ENCODE measurements at regions not wholly inside any gene's neighbourhood (a gene's known extent, or its start where the extent isn't known, plus 50 kb on each side); places are given as distances from the start of the nearest gene placed in this dataset.

- H3K4me3 Mint-ChIP-seq: no peak overlapping the region
- H3K4me1 Mint-ChIP-seq (ENCODE audit: low read depth): no peaks in the 10 kb centered on the region
- no peak overlapping the region for H3K27ac Mint-ChIP-seq
- no peak for DNase-seq
- intact Hi-C loops (cut with micrococcal nuclease): no loop called here
- peaks cover 3% of the 10 kb centered on the region for H3K27me3 Mint-ChIP-seq
- CTCF ChIA-PET: no interaction called here
- H3K9me3 Mint-ChIP-seq: peaks cover 4% of the 10 kb centered on the region
- no peaks in the 10 kb centered on the region for H3K36me3 Mint-ChIP-seq
- POLR2A ChIA-PET: no interaction called here
Measured at GRCh38 chr3:161444694-161445077, 51.9 kb upstream of the OTOL1 start.

- H3K27me3 Mint-ChIP-seq: peaks cover 3% of the 10 kb centered on the region
- H3K27ac Mint-ChIP-seq: no peak overlapping the region
- POLR2A ChIA-PET: no interaction called here
- no peaks in the 10 kb centered on the region for H3K4me1 Mint-ChIP-seq (ENCODE audit: low read depth)
- no peak overlapping the region for H3K4me3 Mint-ChIP-seq
- no peak for DNase-seq
- intact Hi-C loops (cut with micrococcal nuclease): no loop called here
- H3K9me3 Mint-ChIP-seq: peaks cover 4% of the 10 kb centered on the region
- CTCF ChIA-PET: interaction anchor here (0.6 kb wide), 1 partner anchor 17 kb away, joined by 3 read pairs; no protein-coding TSS in a partner anchor
- H3K36me3 Mint-ChIP-seq: no peaks in the 10 kb centered on the region
Measured at GRCh38 chr3:161443921-161444693, 52.5 kb upstream of the OTOL1 start.

- ChIA-PET POLR2A (no interaction called here), CTCF (interaction anchor here (1.8 kb wide), 1 partner anchor 155 kb away, joined by 6 read pairs; no protein-coding TSS in a partner anchor)
- no peak overlapping the region for H3K4me3 Mint-ChIP-seq
- peaks cover 8% of the 10 kb centered on the region for H3K27me3 Mint-ChIP-seq
- intact Hi-C loops (cut with micrococcal nuclease): no loop called here
- no peak for DNase-seq
- no peaks in the 10 kb centered on the region for H3K9me3 Mint-ChIP-seq
- H3K27ac Mint-ChIP-seq: no peak overlapping the region
- H3K4me1 Mint-ChIP-seq (ENCODE audit: low read depth): peaks cover 12% of the 10 kb centered on the region
- no peaks in the 10 kb centered on the region for H3K36me3 Mint-ChIP-seq
Measured at GRCh38 chr3:161430307-161430706, 59.0 kb upstream of the SPTSSB start.

- CTCF ChIA-PET: interaction anchor here (0.7 to 1.1 kb wide), 3 partner anchors 17 to 177 kb away, joined by 3 read pairs; no protein-coding TSS in a partner anchor
- peaks cover 12% of the 10 kb centered on the region for H3K4me1 Mint-ChIP-seq (ENCODE audit: low read depth)
- intact Hi-C loops (cut with micrococcal nuclease): no loop called here
- no peak overlapping the region for H3K4me3 Mint-ChIP-seq
- no peak overlapping the region for H3K27ac Mint-ChIP-seq
- DNase-seq: no peak
- H3K9me3 Mint-ChIP-seq: no peaks in the 10 kb centered on the region
- peaks cover 4% of the 10 kb centered on the region for H3K27me3 Mint-ChIP-seq
- H3K36me3 Mint-ChIP-seq: no peaks in the 10 kb centered on the region
- POLR2A ChIA-PET: no interaction called here
Measured at GRCh38 chr3:161427347-161427746, 56.0 kb upstream of the SPTSSB start.

- H3K9me3 Mint-ChIP-seq: no peaks in the 10 kb centered on the region
Measured at GRCh38 chr3:161426758-161427157, 55.4 kb upstream of the SPTSSB start.

GRCh38 chr3:161423911-161424522 lies 52.7 kb upstream of the SPTSSB start:
- H3K9me3 Mint-ChIP-seq: no peaks in the 10 kb centered on the region
- H3K4me3 Mint-ChIP-seq: no peak overlapping the region
- H3K36me3 Mint-ChIP-seq: no peaks in the 10 kb centered on the region
- ChIA-PET CTCF (interaction anchor here (0.6 to 2.4 kb wide), 9 partner anchors 16 to 718 kb away, joined by 3 to 14 read pairs (median 3); partner anchors contain the start of gene NMD3), POLR2A (no interaction called here)
- H3K4me1 Mint-ChIP-seq (ENCODE audit: low read depth): peaks cover 12% of the 10 kb centered on the region
- no peaks in the 10 kb centered on the region for H3K27me3 Mint-ChIP-seq
- no peak for DNase-seq
- intact Hi-C loops (cut with micrococcal nuclease): loop anchor here (1.0 to 5.0 kb wide), 4 partner anchors 151 to 717 kb away; no protein-coding TSS in a partner anchor
- H3K27ac Mint-ChIP-seq: no peak overlapping the region

More at GRCh38 chr3:161426758-161427157, 55.4 kb upstream of the SPTSSB start:
- POLR2A ChIA-PET: no interaction called here
- no peak for DNase-seq
- Mint-ChIP-seq H3K27me3 (no peaks in the 10 kb centered on the region), H3K36me3 (no peaks in the 10 kb centered on the region), H3K4me1 (ENCODE audit: low read depth) (peaks cover 12% of the 10 kb centered on the region), H3K27ac (no peak overlapping the region), H3K4me3 (no peak overlapping the region)
- CTCF ChIA-PET: interaction anchor here (0.7 to 1.7 kb wide), 4 partner anchors 17 to 177 kb away, joined by 3 to 5 read pairs (median 3); no protein-coding TSS in a partner anchor
- intact Hi-C loops (cut with micrococcal nuclease): no loop called here

GRCh38 chr3:161422171-161422700 lies 50.9 kb upstream of the SPTSSB start:
- no peak for DNase-seq
- H3K27me3 Mint-ChIP-seq: no peaks in the 10 kb centered on the region
- ChIA-PET POLR2A (no interaction called here), CTCF (interaction anchor here (0.8 to 2.4 kb wide), 9 partner anchors 10 to 325 kb away, joined by 3 to 14 read pairs (median 4); no protein-coding TSS in a partner anchor)
- H3K27ac Mint-ChIP-seq: no peak overlapping the region
- intact Hi-C loops (cut with micrococcal nuclease): loop anchor here (5.0 kb wide), 2 partner anchors 325 to 465 kb away; no protein-coding TSS in a partner anchor
- H3K36me3 Mint-ChIP-seq: no peaks in the 10 kb centered on the region
- H3K4me3 Mint-ChIP-seq: no peak overlapping the region
- no peaks in the 10 kb centered on the region for H3K9me3 Mint-ChIP-seq
- H3K4me1 Mint-ChIP-seq (ENCODE audit: low read depth): peaks cover 9% of the 10 kb centered on the region
